DOHH2 (cell line): ENCODE measurements at regions not wholly inside any gene's neighbourhood (a gene's known extent, or its start where the extent isn't known, plus 50 kb on each side); places are given as distances from the start of the nearest gene placed in this dataset.

Source experiments
- H3F3A ChIP-seq: fragments of 200-600 bp; sonication (generic), shearing (Covaris generic); 2 replicates; pipeline ENCODE4 v1.6.0; 2016; ENCODE audit warnings: antibody characterized with exemption, mild to moderate bottlenecking; ENCODE audit not compliant: control insufficient read depth, insufficient read depth
- H3K27ac ChIP-seq: fragments of 200-600 bp; sonication (generic); 2 replicates; pipeline ENCODE4 v1.5.1; 2014; ENCODE audit warnings: low read depth, mild to moderate bottlenecking, low read length, moderate library complexity
- H3K27me3 ChIP-seq: fragments of 200-600 bp; sonication (generic); 2 replicates; pipeline ENCODE4 v1.6.1; 2014; ENCODE audit warnings: mild to moderate bottlenecking, low read length, mixed read lengths; ENCODE audit not compliant: control insufficient read depth
- H3K36me3 ChIP-seq: fragments of 200-600 bp; sonication (generic); 2 replicates; pipeline ENCODE4 v1.6.1; 2014; ENCODE audit warnings: mild to moderate bottlenecking, low read length, moderate library complexity, mixed read lengths; ENCODE audit not compliant: control insufficient read depth
- H3K4me1 ChIP-seq: fragments of 200-600 bp; sonication (generic); 2 replicates; pipeline ENCODE4 v1.6.1; 2014; ENCODE audit warnings: mild to moderate bottlenecking, low read length, mixed read lengths; ENCODE audit not compliant: control insufficient read depth
- H3K4me2 ChIP-seq: fragments of 200-600 bp; sonication (generic); 2 replicates; pipeline ENCODE4 v1.6.0; 2014; ENCODE audit warnings: mild to moderate bottlenecking, low read length, moderate library complexity
- H3K4me3 ChIP-seq: fragments of 200-600 bp; sonication (generic); 2 replicates; pipeline ENCODE4 v1.5.1; 2014; ENCODE audit warnings: mild to moderate bottlenecking, low read length, mixed read lengths
- H3K79me2 ChIP-seq: fragments of 200-600 bp; sonication (generic); 2 replicates; pipeline ENCODE4 v1.6.1; 2014; ENCODE audit warnings: mild to moderate bottlenecking, low read length, mixed read lengths; ENCODE audit not compliant: control insufficient read depth
- H3K9me2 ChIP-seq: fragments of 200-600 bp; sonication (generic); replicated peaks from 2 replicates; pipeline ENCODE4 v1.6.1; 2014; ENCODE audit warnings: mild to moderate bottlenecking, low read length, mixed read lengths; ENCODE audit not compliant: control insufficient read depth
- H3K9me3 ChIP-seq: fragments of 200-600 bp; sonication (generic); 2 replicates; pipeline ENCODE4 v1.6.1; 2014; ENCODE audit warnings: antibody characterized with exemption, low read length, mixed read lengths; ENCODE audit not compliant: control insufficient read depth, insufficient read depth
- H4K20me1 ChIP-seq: fragments of 200-600 bp; sonication (generic); 2 replicates; pipeline ENCODE4 v1.6.0; 2014; ENCODE audit warnings: low read depth, mild to moderate bottlenecking, antibody characterized with exemption, low read length, moderate library complexity; ENCODE audit not compliant: control insufficient read depth, insufficient read depth
- EZH2phosphoT487 ChIP-seq: fragments of 200-600 bp; sonication (generic); IDR thresholded peaks from 2 replicates; pipeline ENCODE4 v1.6.1; 2017; ENCODE audit warnings: borderline replicate concordance, mild to moderate bottlenecking, antibody characterized with exemption, low read length, moderate library complexity, mixed read lengths
- TF ChIP-seq, protein P1 (sequence below): fragments of 200-600 bp; sonication (generic); IDR thresholded peaks from one replicate; pipeline ENCODE4 v1.5.1; 2014; ENCODE audit warnings: antibody characterized with exemption, mild to moderate bottlenecking, low read depth, low read length; ENCODE audit not compliant: poor library complexity, severe bottlenecking

DNA sequence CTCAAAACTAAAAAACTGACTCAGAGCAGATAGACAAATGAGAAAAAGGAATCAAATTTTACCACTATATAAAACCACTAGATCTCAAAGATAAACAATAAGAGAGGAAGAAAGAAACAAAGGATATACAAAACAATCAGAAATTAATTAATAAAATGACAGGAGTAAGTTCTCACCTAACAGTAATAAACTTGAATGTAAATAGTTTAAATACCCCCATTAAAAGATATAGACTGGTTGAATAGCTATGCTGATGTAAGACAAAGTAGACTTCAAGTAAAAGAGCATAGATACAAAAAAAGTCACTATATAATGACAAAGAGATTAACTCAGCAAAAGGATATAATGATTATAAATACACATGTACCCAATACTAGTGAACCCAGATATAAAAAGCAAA lies 72.3 kb upstream of the GNAZ start:
- H4K20me1 ChIP-seq, result no peaks in the 10 kb centered on the region

DNA sequence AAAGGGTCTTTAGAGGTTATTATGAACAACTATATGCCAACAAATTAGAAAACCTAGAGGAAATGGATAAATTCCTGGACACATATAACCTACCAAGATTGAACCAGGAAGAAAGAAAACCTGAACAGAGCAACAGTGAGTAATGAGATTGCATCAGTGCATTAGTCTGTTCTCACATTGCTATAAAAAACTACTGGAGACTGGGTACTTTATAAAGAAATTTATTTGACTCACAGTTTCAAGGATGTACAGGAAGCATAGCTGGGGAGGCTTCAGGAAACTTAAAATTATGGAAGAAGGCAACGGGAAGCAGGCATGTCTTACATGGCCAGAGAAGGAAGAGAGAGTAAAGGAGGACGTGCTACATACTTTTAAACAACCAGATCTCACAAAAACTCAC lies 70.8 kb upstream of the GNAZ start:
- Histone ChIP-seq H4K20me1 (no peaks in the 10 kb centered on the region), H3K4me2 (no peak overlapping the region), H3K79me2 (no peaks in the 10 kb centered on the region), H3K9me2 (no peaks in the 10 kb centered on the region), H3K9me3 (peaks cover 26% of the 10 kb centered on the region; the same call in 1 of the 2 replicates), H3K4me3 (no peak overlapping the region), H3K4me1 (peaks cover 24% of the 10 kb centered on the region), H3F3A (peaks cover 3% of the 10 kb centered on the region; the same call in 1 of the 2 replicates), H3K27ac (no peak overlapping the region), H3K27me3 (no peaks in the 10 kb centered on the region), H3K36me3 (no peaks in the 10 kb centered on the region)
- no peak for TF ChIP-seq EZH2phosphoT487
- TF ChIP-seq, protein P1, sequence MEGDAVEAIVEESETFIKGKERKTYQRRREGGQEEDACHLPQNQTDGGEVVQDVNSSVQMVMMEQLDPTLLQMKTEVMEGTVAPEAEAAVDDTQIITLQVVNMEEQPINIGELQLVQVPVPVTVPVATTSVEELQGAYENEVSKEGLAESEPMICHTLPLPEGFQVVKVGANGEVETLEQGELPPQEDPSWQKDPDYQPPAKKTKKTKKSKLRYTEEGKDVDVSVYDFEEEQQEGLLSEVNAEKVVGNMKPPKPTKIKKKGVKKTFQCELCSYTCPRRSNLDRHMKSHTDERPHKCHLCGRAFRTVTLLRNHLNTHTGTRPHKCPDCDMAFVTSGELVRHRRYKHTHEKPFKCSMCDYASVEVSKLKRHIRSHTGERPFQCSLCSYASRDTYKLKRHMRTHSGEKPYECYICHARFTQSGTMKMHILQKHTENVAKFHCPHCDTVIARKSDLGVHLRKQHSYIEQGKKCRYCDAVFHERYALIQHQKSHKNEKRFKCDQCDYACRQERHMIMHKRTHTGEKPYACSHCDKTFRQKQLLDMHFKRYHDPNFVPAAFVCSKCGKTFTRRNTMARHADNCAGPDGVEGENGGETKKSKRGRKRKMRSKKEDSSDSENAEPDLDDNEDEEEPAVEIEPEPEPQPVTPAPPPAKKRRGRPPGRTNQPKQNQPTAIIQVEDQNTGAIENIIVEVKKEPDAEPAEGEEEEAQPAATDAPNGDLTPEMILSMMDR, result no peak

More for the DNA sequence above, 72.3 kb upstream of the GNAZ start:
- H3K9me2 ChIP-seq, result no peaks in the 10 kb centered on the region
- H3K27me3 ChIP-seq, result no peaks in the 10 kb centered on the region
- H3K4me2 ChIP-seq, result no peak overlapping the region
- H3K4me3 ChIP-seq, result no peak overlapping the region
- TF ChIP-seq, protein P1, result no peak
- peaks cover 24% of the 10 kb centered on the region for H3K4me1 ChIP-seq
- no peaks in the 10 kb centered on the region for H3K79me2 ChIP-seq
- H3K9me3 ChIP-seq, result peaks cover 26% of the 10 kb centered on the region; the same call in 1 of the 2 replicates
- peaks cover 3% of the 10 kb centered on the region; the same call in 1 of the 2 replicates for H3F3A ChIP-seq
- no peaks in the 10 kb centered on the region for H3K36me3 ChIP-seq
- no peak overlapping the region for H3K27ac ChIP-seq

DNA sequence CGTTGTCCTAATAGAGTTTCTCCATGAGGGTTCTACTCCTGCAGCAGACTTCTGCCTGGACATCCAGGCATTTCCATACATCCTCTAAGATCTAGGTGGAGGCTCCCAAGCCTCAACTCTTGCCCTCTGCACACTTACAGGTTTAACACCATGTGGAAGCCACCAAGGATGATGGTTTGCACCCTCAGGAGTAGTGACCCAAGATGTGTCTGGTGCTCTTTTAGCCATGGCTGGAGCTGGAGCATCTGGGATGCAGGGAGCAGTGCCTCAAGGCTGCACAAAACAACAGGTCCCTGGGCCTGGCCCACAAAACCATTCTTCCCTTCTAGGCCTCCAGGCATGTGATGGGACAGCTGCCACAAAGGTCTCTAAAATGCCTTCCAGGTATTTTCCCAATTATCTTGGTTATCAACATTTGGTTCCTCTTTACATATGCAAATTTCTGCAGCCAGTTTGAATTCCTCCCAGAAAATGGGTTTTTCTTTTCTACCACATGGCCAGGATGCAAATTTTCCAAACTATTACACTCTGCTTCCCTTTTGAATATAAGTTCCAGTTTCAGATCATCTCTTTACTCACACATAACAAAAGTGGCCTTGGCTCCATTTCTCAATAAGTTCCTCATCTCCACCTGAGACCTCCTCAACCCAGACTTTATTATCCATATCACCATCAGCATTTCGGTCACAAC lies 69.5 kb upstream of the GNAZ start:
- TF ChIP-seq, protein P1, result no peak
- no peak for TF ChIP-seq EZH2phosphoT487
- H3K9me2 ChIP-seq, result no peaks in the 10 kb centered on the region

More for the DNA sequence above, 69.5 kb upstream of the GNAZ start:
- Histone ChIP-seq H4K20me1 (no peaks in the 10 kb centered on the region), H3K4me3 (no peak overlapping the region), H3K27me3 (no peaks in the 10 kb centered on the region), H3K79me2 (no peaks in the 10 kb centered on the region), H3K27ac (no peak overlapping the region), H3K4me1 (peaks cover 11% of the 10 kb centered on the region), H3K9me3 (peaks cover 26% of the 10 kb centered on the region; the same call in 1 of the 2 replicates), H3K4me2 (no peak overlapping the region), H3K36me3 (no peaks in the 10 kb centered on the region), H3F3A (no peaks in the 10 kb centered on the region)
